NOMO-1 treated with DMSO at 0.1 percent for 48 hours (cell line): ENCODE measurements at regions not wholly inside any gene's neighbourhood (a gene's known extent, or its start where the extent isn't known, plus 50 kb on each side); places are given as distances from the start of the nearest gene placed in this dataset.

Source experiments
- DNase-seq: peaks from one replicate; lab custom pipeline; 2025; ENCODE audit not compliant: unreplicated experiment; lab: John Stamatoyannopoulos, UW

- DNase-seq: no peak
Observed at GRCh38 chr2:80887841-80888378, 583.4 kb upstream of the LRRTM1 start.

- no peak for DNase-seq
Observed at GRCh38 chr2:80874374-80874773, 569.8 kb upstream of the LRRTM1 start.

GRCh38 chr2:80869858-80870438, 565.4 kb upstream of the LRRTM1 start:
- DNase-seq: no peak

- no peak for DNase-seq
Observed at GRCh38 chr2:80863147-80863714, 558.7 kb upstream of the LRRTM1 start.

- DNase-seq: no peak
Observed at GRCh38 chr2:80858965-80859364, 554.4 kb upstream of the LRRTM1 start.

- no peak for DNase-seq
Observed at GRCh38 chr2:80856227-80856626, 551.7 kb upstream of the LRRTM1 start.

- DNase-seq: no peak
Observed at GRCh38 chr2:80854831-80855230, 550.3 kb upstream of the LRRTM1 start.

- no peak for DNase-seq
Observed at GRCh38 chr2:80852808-80853139, 548.2 kb upstream of the LRRTM1 start.

- no peak for DNase-seq
Observed at GRCh38 chr2:80852079-80852807, 547.7 kb upstream of the LRRTM1 start.

- no peak for DNase-seq
Observed at GRCh38 chr2:80830891-80831290, 526.3 kb upstream of the LRRTM1 start.

GRCh38 chr2:80822999-80823398, 518.4 kb upstream of the LRRTM1 start:
- no peak for DNase-seq

- DNase-seq: no peak
Observed at GRCh38 chr2:80815259-80815658, 510.7 kb upstream of the LRRTM1 start.

- DNase-seq: no peak
Observed at GRCh38 chr2:80786584-80786983, 482.0 kb upstream of the LRRTM1 start.

- no peak for DNase-seq
Observed at GRCh38 chr2:80778704-80779103, 474.2 kb upstream of the LRRTM1 start.

GRCh38 chr2:80748592-80748991, 444.0 kb upstream of the LRRTM1 start:
- no peak for DNase-seq

GRCh38 chr2:80737047-80737446, 432.5 kb upstream of the LRRTM1 start:
- DNase-seq: no peak

GRCh38 chr2:80725001-80725400, 420.4 kb upstream of the LRRTM1 start:
- DNase-seq: no peak

GRCh38 chr2:80722803-80723202, 418.3 kb upstream of the LRRTM1 start:
- no peak for DNase-seq

- DNase-seq: no peak
Observed at GRCh38 chr2:80719607-80720006, 415.1 kb upstream of the LRRTM1 start.

GRCh38 chr2:80715433-80715832, 410.9 kb upstream of the LRRTM1 start:
- DNase-seq: no peak

GRCh38 chr2:80711915-80712314, 407.4 kb upstream of the LRRTM1 start:
- no peak for DNase-seq

- DNase-seq: no peak
Observed at GRCh38 chr2:80706951-80707350, 402.4 kb upstream of the LRRTM1 start.
